ENCODE measurements at regions not wholly inside any gene's neighbourhood (a gene's known extent, or its start where the extent isn't known, plus 50 kb on each side); places are given as distances from the start of the nearest gene placed in this dataset.

DNA sequence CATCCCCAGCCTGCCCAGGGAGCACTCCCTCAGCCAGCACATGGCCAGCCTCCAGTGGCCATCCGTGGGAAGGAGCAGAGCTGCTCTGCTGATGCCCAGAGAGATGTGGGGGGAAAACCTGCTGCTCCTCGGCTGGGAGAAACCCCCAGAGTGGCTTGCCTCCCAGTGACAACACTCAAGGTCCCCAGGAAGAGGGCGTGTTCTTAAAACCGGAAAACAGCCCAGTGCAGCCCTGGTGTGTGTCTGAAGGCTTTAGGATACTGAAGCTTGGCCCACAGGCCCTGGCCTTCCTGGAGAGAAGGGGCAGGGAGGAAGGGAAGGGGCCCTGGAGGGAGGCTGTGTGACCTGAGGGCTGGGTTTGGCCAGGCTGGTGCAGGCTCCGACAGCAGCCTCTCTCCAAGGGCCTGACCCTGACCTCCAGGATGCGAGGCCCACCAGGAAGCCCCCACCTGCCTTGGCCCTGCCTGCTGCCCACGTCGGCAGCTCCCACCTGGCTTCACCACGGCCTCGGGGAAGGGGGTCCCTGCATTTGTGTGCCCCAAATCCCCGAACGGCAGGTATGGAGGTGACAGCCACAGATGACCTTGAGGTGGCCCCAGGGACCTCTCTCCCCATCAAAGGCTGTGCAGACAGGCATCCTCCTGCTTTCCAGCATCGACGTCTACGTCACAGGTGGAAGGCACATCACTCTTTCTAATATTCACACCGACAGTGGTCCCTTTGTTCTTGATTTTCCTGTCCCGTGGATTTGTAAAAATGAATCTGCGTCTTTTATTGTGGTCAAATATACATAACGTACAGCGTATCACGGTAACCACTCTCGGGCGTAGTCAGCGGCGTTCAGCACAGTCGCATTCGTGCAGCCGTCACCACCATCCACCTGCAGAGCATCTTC, 190.0 kb upstream of the C14orf180 start:
- H3K27me3 ChIP-seq (replicated peaks; ENCODE audit: insufficient read depth, low read depth, low read length, poor library complexity) = no peaks in the 10 kb centered on the region
- no peak for DNase-seq (ENCODE audit: low spot score)
- no peaks in the 10 kb centered on the region for H3K4me1 ChIP-seq (ENCODE audit: insufficient read depth, low read length, poor library complexity, severe bottlenecking)
- POLR2A ChIA-PET (ENCODE audit: low non-redundant PET) = no interaction called here
- H3K36me3 ChIP-seq (ENCODE audit: insufficient read depth, low read length, poor library complexity, severe bottlenecking) = no peaks in the 10 kb centered on the region
- no peaks in the 10 kb centered on the region for H3K9me3 ChIP-seq (ENCODE audit: low read depth, low read length, poor library complexity, severe bottlenecking)
- intact Hi-C loops (cut with micrococcal nuclease; ENCODE audit: unreplicated experiment) = no loop called here
- CTCF ChIA-PET = no interaction called here
- no peak overlapping the region for H3K4me3 ChIP-seq (ENCODE audit: low read depth, low read length, poor library complexity, severe bottlenecking)
- TF ChIP-seq, protein P1, sequence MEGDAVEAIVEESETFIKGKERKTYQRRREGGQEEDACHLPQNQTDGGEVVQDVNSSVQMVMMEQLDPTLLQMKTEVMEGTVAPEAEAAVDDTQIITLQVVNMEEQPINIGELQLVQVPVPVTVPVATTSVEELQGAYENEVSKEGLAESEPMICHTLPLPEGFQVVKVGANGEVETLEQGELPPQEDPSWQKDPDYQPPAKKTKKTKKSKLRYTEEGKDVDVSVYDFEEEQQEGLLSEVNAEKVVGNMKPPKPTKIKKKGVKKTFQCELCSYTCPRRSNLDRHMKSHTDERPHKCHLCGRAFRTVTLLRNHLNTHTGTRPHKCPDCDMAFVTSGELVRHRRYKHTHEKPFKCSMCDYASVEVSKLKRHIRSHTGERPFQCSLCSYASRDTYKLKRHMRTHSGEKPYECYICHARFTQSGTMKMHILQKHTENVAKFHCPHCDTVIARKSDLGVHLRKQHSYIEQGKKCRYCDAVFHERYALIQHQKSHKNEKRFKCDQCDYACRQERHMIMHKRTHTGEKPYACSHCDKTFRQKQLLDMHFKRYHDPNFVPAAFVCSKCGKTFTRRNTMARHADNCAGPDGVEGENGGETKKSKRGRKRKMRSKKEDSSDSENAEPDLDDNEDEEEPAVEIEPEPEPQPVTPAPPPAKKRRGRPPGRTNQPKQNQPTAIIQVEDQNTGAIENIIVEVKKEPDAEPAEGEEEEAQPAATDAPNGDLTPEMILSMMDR (conservative IDR thresholded peaks at IDR 0.05; ENCODE audit: low read depth, low read length) = no peak
- no peak for TF ChIP-seq EZH2 (IDR thresholded peaks at IDR 0.05; ENCODE audit: borderline replicate concordance, low read depth, low read length, poor library complexity, severe bottlenecking)
- BruUV-seq (replicated peaks) = no TSS peak
- H3K27ac ChIP-seq (ENCODE audit: low read depth, low read length, poor library complexity, severe bottlenecking) = no peak overlapping the region

DNA sequence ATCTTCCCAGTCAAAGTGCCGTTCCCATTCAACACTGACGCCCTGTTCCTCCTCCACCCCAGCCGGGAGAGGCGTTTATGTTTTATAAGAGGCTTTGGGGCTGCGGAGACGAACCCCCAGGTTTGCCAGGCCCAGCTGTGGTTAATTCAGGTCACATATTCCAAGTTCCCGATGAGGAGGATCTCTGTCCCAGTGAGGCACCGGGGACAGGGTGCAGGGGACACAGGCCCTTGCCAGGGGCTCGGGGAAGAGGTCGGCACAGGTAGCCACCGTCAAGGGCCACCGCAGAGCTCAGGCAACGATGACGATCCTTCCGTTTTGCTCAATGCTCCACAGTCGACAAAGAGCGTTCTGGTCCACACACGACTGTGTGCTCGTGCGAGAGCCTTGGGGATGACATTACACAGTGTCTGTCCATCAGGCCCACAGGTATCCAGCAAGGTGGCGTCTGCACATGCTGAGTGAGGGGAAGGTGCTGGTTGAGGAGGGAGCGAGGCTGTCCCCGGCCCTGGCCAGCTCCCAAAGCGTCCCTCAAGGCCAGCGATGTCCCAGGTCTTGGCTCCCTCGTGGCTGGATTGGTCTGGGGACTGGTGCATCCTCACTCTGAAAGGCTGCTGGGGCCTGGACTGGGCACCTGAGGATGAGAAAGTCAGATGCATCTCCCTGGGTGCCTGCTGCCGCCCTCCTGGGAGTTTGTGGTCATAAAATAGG, 189.2 kb upstream of the C14orf180 start:
- H3K9me3 ChIP-seq (ENCODE audit: low read depth, low read length, poor library complexity, severe bottlenecking) = no peaks in the 10 kb centered on the region
- ChIA-PET POLR2A (ENCODE audit: low non-redundant PET) (interaction anchor here (0.5 to 0.6 kb wide), 2 partner anchors 30 to 1400 kb away, joined by 5 to 6 read pairs; no protein-coding TSS in a partner anchor), CTCF (no interaction called here)
- no peaks in the 10 kb centered on the region for H3K36me3 ChIP-seq (ENCODE audit: insufficient read depth, low read length, poor library complexity, severe bottlenecking)
- intact Hi-C loops (cut with micrococcal nuclease; ENCODE audit: unreplicated experiment) = no loop called here
- no peak overlapping the region for H3K27ac ChIP-seq (ENCODE audit: low read depth, low read length, poor library complexity, severe bottlenecking)
- DNase-seq (ENCODE audit: low spot score) = no peak
- no peaks in the 10 kb centered on the region for H3K4me1 ChIP-seq (ENCODE audit: insufficient read depth, low read length, poor library complexity, severe bottlenecking)
- TF ChIP-seq, protein P1 (conservative IDR thresholded peaks at IDR 0.05; ENCODE audit: low read depth, low read length) = no peak
- no peak for TF ChIP-seq EZH2 (IDR thresholded peaks at IDR 0.05; ENCODE audit: borderline replicate concordance, low read depth, low read length, poor library complexity, severe bottlenecking)
- no peaks in the 10 kb centered on the region for H3K27me3 ChIP-seq (replicated peaks; ENCODE audit: insufficient read depth, low read depth, low read length, poor library complexity)
- no peak overlapping the region for H3K4me3 ChIP-seq (ENCODE audit: low read depth, low read length, poor library complexity, severe bottlenecking)
- BruUV-seq (replicated peaks) = no TSS peak

DNA sequence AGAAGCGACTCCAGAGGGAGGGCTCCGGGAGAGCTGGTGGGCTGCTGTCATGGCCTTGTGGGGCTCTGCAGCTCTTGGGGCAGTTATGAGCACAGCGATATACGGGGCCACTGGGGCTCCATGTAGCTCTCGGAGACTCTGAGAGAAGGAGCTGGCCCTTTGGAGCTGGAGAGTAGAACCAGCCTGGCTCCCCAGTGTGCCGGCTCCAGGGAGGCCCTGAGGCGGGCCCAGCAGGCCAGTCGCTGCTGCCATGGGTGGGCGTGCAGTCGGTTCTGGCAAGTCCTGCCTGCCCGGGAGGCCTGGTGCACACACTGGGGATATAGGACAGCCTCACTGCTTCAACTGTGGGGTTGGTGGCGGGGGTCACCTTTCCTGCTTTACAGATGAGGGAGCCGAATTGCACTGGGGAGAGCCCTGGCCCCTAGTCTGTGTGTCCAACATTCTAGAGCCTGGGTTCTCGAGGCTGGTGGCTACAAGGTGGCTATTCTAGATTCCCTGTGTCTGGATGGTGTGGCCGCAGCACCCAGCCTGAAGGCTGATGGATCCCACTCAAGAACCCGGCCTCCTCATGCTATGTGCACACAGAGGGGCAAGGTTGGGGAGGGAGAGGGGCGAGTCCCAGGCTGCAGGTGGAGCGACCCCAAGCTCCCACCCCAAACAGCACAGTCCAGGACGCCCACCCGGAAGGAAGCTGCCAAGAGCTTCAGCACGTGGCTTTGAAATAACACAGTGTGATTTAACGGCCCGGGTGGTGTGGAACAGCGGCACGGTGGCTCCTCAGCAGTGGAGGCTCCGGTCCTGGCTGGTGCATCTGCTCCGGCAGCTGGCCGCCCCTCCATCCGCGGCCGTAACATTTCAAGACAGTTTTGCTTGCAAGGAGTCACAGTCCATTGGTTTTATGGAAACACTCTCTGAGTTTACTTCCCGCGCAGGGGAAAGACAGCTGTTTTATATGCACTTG, 188.3 kb upstream of the C14orf180 start:
- H3K27ac ChIP-seq (ENCODE audit: low read depth, low read length, poor library complexity, severe bottlenecking) = no peak overlapping the region
- H3K27me3 ChIP-seq (replicated peaks; ENCODE audit: insufficient read depth, low read depth, low read length, poor library complexity) = no peaks in the 10 kb centered on the region
- DNase-seq (ENCODE audit: low spot score) = no peak
- H3K4me3 ChIP-seq (ENCODE audit: low read depth, low read length, poor library complexity, severe bottlenecking) = no peak overlapping the region
- intact Hi-C loops (cut with micrococcal nuclease; ENCODE audit: unreplicated experiment) = no loop called here
- POLR2A ChIA-PET (ENCODE audit: low non-redundant PET) = interaction anchor here (0.5 to 0.6 kb wide), 2 partner anchors 29 to 1401 kb away, joined by 5 to 6 read pairs; no protein-coding TSS in a partner anchor
- H3K4me1 ChIP-seq (ENCODE audit: insufficient read depth, low read length, poor library complexity, severe bottlenecking) = no peaks in the 10 kb centered on the region
- CTCF ChIA-PET = no interaction called here
- H3K9me3 ChIP-seq (ENCODE audit: low read depth, low read length, poor library complexity, severe bottlenecking) = no peaks in the 10 kb centered on the region
- TF ChIP-seq, protein P1 (conservative IDR thresholded peaks at IDR 0.05; ENCODE audit: low read depth, low read length) = no peak
- BruUV-seq (replicated peaks) = no TSS peak
- no peaks in the 10 kb centered on the region for H3K36me3 ChIP-seq (ENCODE audit: insufficient read depth, low read length, poor library complexity, severe bottlenecking)
